ENCODE measurements at regions not wholly inside any gene's neighbourhood (a gene's known extent, or its start where the extent isn't known, plus 50 kb on each side); places are given as distances from the start of the nearest gene placed in this dataset.

GRCh38 chr9:1155602-1156001, 105.4 kb downstream of the DMRT2 start:
- H3K27ac ChIP-seq (ENCODE audit: low read depth in 2 of 2, low read length in 1 of 2), result no peak overlapping the region
- H3K9me2 ChIP-seq, result no peaks in the 10 kb centered on the region
- POLR2A ChIA-PET, result no interaction called here

GRCh38 chr9:1156794-1157550, 106.8 kb downstream of the DMRT2 start:
- no peaks in the 10 kb centered on the region for H3F3A ChIP-seq (replicated peaks; ENCODE audit: insufficient read depth)
- H3K36me3 ChIP-seq (replicated peaks in 1 of 2; ENCODE audit: control insufficient read depth in 1 of 2, insufficient read depth in 2 of 2, low read length in 1 of 2), result no peaks in the 10 kb centered on the region
- no peaks in the 10 kb centered on the region for H3K9me3 ChIP-seq
- WGBS (ENCODE audit: low lambda C conversion rate), result 18% methylated on average over 4 of the region's 4 CpGs
- ChIA-PET CTCF (no interaction called here), POLR2A (no interaction called here)
- H3K4me3 ChIP-seq (ENCODE audit: low read depth in 2 of 2, low read length in 1 of 2), result no peak overlapping the region
- H3K4me2 ChIP-seq, result no peak overlapping the region
- H4K20me1 ChIP-seq (ENCODE audit: insufficient read depth), result no peaks in the 10 kb centered on the region
- no peaks in the 10 kb centered on the region for H3K4me1 ChIP-seq (ENCODE audit: control insufficient read depth in 1 of 2, insufficient read depth in 2 of 2, low read depth in 1 of 2, low read length in 1 of 2)
- no peaks in the 10 kb centered on the region for H3K79me2 ChIP-seq (ENCODE audit: insufficient read depth)
- no peak overlapping the region for H3K27ac ChIP-seq (ENCODE audit: low read depth in 2 of 2, low read length in 1 of 2)
- H3K9me2 ChIP-seq, result no peaks in the 10 kb centered on the region
- no peak for DNase-seq
- H2AFZ ChIP-seq (ENCODE audit: low read depth), result no peak overlapping the region
- TF ChIP-seq CHD2 (IDR thresholded peaks at IDR 0.05; ENCODE audit: low read length, partially characterized antibody) (no peak), NFIC (IDR thresholded peaks at IDR 0.05; ENCODE audit: borderline replicate concordance) (no peak), FOXJ3 (CRISPR knock-in tag; IDR thresholded peaks at IDR 0.05) (no peak), MEF2A (IDR thresholded peaks at IDR 0.05; ENCODE audit: borderline replicate concordance, low read depth) (no peak), TAF1 (IDR thresholded peaks at IDR 0.05; ENCODE audit: borderline replicate concordance, low read depth, low read length) (no peak), CTCF (IDR thresholded peaks at IDR 0.05) (no peak), EP300 (IDR thresholded peaks at IDR 0.05; ENCODE audit: borderline replicate concordance in 1 of 2, low read depth in 1 of 2, low read length in 1 of 2) (no peak)
- H3K9ac ChIP-seq, result no peak overlapping the region
- H3K27me3 ChIP-seq (ENCODE audit: insufficient read depth), result no peaks in the 10 kb centered on the region

More at GRCh38 chr9:1155602-1156001, 105.4 kb downstream of the DMRT2 start:
- Histone ChIP-seq H3K36me3 (replicated peaks in 1 of 2; ENCODE audit: control insufficient read depth in 1 of 2, insufficient read depth in 2 of 2, low read length in 1 of 2) (no peaks in the 10 kb centered on the region), H4K20me1 (ENCODE audit: insufficient read depth) (no peaks in the 10 kb centered on the region), H3F3A (replicated peaks; ENCODE audit: insufficient read depth) (no peaks in the 10 kb centered on the region), H3K27me3 (ENCODE audit: insufficient read depth) (no peaks in the 10 kb centered on the region), H2AFZ (ENCODE audit: low read depth) (no peak overlapping the region), H3K79me2 (ENCODE audit: insufficient read depth) (no peaks in the 10 kb centered on the region), H3K9me3 (no peaks in the 10 kb centered on the region), H3K4me3 (ENCODE audit: low read depth in 2 of 2, low read length in 1 of 2) (no peak overlapping the region), H3K9ac (no peak overlapping the region), H3K4me1 (ENCODE audit: control insufficient read depth in 1 of 2, insufficient read depth in 2 of 2, low read depth in 1 of 2, low read length in 1 of 2) (no peaks in the 10 kb centered on the region), H3K4me2 (no peak overlapping the region)
- DNase-seq, result no peak
- no peak for TF ChIP-seq GABPA (IDR thresholded peaks at IDR 0.05; ENCODE audit: low read depth)
- no peak for TF ChIP-seq CHD2 (IDR thresholded peaks at IDR 0.05; ENCODE audit: low read length, partially characterized antibody)
- TF ChIP-seq IRF3 (IDR thresholded peaks at IDR 0.05; ENCODE audit: low read depth, low read length), result no peak
- TF ChIP-seq SMC3 (IDR thresholded peaks at IDR 0.05; ENCODE audit: low read depth, low read length), result no peak
- TF ChIP-seq FOSL2 (IDR thresholded peaks at IDR 0.05; ENCODE audit: borderline replicate concordance, low read depth), result no peak
- no peak for TF ChIP-seq RFX5 (IDR thresholded peaks at IDR 0.05; ENCODE audit: low read length)
- no peak for TF ChIP-seq ZBTB33 (IDR thresholded peaks at IDR 0.05; ENCODE audit: borderline replicate concordance, low read depth)
- TF ChIP-seq RCOR1 (IDR thresholded peaks at IDR 0.05; ENCODE audit: low read length), result no peak
- TF ChIP-seq TCF12 (IDR thresholded peaks at IDR 0.05), result no peak
- CTCF ChIA-PET, result no interaction called here
